HUES64 (cell line): ENCODE measurements at regions not wholly inside any gene's neighbourhood (a gene's known extent, or its start where the extent isn't known, plus 50 kb on each side); places are given as distances from the start of the nearest gene placed in this dataset.
"Not testable (repeated sequence)": the region's sequence is repeated elsewhere in the genome, so short reads cannot be mapped to it uniquely, and the experiment has no call there.

Experiments used
- H3K27ac ChIP-seq: 2 replicates; pipeline ENCODE4 v1.7.0; 2013; ENCODE audit warnings: low read depth, low read length, inconsistent platforms
- H3K27me3 ChIP-seq: 2 replicates; pipeline ENCODE4 v1.6.1; 2013; ENCODE audit warnings: mild to moderate bottlenecking, low read length; ENCODE audit not compliant: insufficient read depth
- H3K36me3 ChIP-seq: 2 replicates; pipeline ENCODE4 v1.6.1; 2013; ENCODE audit warnings: mild to moderate bottlenecking, low read length; ENCODE audit not compliant: insufficient read depth
- H3K4me1 ChIP-seq: 2 replicates; pipeline ENCODE4 v1.6.1; 2013; ENCODE audit warnings: mild to moderate bottlenecking, low read length, moderate library complexity; ENCODE audit not compliant: insufficient read depth
- H3K4me3 ChIP-seq: 2 replicates; pipeline ENCODE4 v1.5.1; 2013; ENCODE audit warnings: mild to moderate bottlenecking, low read length, moderate library complexity
- H3K9ac ChIP-seq: 2 replicates; pipeline ENCODE4 v1.6.1; 2013; ENCODE audit warnings: mild to moderate bottlenecking, low read depth, low read length
- H3K9me3 ChIP-seq: 2 replicates; pipeline ENCODE4 v1.6.1; 2013; ENCODE audit warnings: low read depth, low read length; ENCODE audit not compliant: insufficient read depth
- WGBS: fragments of 150-250, 120-280 bp; methylation state at CpG from one replicate; pipeline ENCODE4 v1.1.7; 2013; ENCODE audit warnings: missing lambda C conversion rate; 5-methylcytosine and 5-hydroxymethylcytosine counted together

DNA sequence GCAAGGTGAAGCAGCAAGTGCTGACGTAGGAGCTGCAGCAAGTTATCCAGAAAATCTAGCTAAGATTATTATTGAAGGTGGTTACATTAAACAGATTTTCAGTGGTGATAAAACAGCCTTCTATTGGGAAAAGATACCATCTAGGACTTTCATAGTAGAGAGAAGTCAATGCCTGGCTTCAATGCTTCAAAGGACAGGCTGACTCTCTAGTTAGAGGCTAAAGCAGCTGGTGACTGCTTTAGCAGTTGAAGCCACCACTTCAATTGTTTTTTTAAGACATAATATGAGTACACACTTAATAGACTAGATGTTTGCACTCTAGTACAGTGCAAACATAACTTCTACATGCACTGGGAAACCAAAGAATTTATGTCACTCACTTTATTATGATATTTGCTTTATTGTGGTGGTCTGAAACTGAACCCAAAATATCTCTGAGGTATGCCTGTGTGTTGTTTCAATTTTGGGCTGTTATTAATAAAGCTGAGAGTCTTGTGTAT is 1026.9 kb upstream of the FOXG1 start:
- Histone ChIP-seq H3K9ac (no peak overlapping the region), H3K4me1 (no peaks in the 10 kb centered on the region), H3K9me3 (no peaks in the 10 kb centered on the region), H3K27me3 (no peaks in the 10 kb centered on the region), H3K36me3 (no peaks in the 10 kb centered on the region), H3K4me3 (no peak overlapping the region), H3K27ac (no peak overlapping the region)
- WGBS, result 88% methylated on average over 1 of the region's 1 CpG

DNA sequence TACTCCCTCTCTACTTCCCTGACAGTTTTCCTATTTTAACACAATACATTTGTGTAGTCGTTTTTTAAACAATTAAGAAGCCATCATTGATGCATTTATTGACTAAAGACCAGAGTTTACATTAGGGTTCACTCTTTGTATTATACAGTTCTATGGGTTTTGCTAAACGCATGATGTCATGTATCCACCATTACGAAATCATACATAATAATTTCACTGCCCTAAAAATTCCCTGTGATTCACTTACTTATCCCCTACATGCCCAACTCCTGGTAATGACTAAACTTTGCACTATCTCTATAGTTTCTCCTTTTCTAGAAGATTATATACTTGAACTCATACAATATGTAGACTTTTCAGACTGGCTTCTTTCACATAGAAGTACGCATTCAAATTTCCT is 1016.5 kb upstream of the FOXG1 start:
- 95% methylated on average over 4 of the region's 4 CpGs for WGBS

DNA sequence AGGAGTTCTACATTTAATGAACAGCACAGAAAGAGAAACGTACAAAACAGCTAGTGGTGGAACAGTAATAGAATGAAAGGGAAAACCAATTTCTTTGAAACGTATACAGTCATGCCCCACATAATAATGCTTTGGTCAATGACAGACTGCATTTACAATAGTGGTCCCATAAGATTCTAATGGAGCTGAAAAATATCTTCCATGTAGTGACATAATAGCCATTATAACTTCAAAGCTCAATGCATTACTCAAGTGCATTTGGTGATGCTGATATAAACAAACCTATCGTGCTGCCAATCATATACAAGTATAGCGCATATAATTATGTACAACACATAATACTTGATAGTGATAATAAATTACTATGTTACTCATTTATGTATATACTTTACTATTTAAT is 1008.9 kb upstream of the FOXG1 start:
- H3K4me1 ChIP-seq, H3K27ac ChIP-seq, H3K9me3 ChIP-seq, H3K27me3 ChIP-seq, H3K9ac ChIP-seq, H3K36me3 ChIP-seq, H3K4me3 ChIP-seq: not testable (repeated sequence)
- 95% methylated on average over 1 of the region's 4 CpGs for WGBS

More for the DNA sequence above, 1016.5 kb upstream of the FOXG1 start:
- H3K9me3 ChIP-seq, result no peaks in the 10 kb centered on the region
- H3K36me3 ChIP-seq, result no peaks in the 10 kb centered on the region
- no peak overlapping the region for H3K27ac ChIP-seq
- no peaks in the 10 kb centered on the region for H3K27me3 ChIP-seq
- no peak overlapping the region for H3K4me3 ChIP-seq
- no peaks in the 10 kb centered on the region for H3K4me1 ChIP-seq
- no peak overlapping the region for H3K9ac ChIP-seq

DNA sequence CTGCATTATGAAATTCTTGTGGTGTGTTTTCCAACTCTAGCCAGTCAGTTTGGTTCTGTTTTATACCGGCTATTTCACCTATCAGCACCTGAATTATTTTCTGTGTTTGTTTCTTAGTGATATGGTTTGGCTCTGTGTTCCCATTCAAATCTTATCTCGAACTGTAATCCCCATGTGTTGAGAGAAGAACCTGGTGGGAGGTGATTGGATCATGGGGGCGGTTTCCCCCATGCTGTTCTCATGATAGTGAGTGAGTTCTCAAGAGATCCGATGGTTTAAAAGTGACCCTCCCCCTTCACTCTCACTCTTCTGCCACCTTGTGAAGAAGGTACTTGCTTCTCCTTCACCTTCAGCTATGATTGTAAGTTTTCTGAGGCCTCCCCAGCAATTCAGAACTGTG is 1006.2 kb upstream of the FOXG1 start:
- WGBS, result 74% methylated on average over 2 of the region's 4 CpGs
- H3K4me1 ChIP-seq, H3K4me3 ChIP-seq, H3K9ac ChIP-seq, H3K9me3 ChIP-seq, H3K27ac ChIP-seq, H3K36me3 ChIP-seq, H3K27me3 ChIP-seq: not testable (repeated sequence)

DNA sequence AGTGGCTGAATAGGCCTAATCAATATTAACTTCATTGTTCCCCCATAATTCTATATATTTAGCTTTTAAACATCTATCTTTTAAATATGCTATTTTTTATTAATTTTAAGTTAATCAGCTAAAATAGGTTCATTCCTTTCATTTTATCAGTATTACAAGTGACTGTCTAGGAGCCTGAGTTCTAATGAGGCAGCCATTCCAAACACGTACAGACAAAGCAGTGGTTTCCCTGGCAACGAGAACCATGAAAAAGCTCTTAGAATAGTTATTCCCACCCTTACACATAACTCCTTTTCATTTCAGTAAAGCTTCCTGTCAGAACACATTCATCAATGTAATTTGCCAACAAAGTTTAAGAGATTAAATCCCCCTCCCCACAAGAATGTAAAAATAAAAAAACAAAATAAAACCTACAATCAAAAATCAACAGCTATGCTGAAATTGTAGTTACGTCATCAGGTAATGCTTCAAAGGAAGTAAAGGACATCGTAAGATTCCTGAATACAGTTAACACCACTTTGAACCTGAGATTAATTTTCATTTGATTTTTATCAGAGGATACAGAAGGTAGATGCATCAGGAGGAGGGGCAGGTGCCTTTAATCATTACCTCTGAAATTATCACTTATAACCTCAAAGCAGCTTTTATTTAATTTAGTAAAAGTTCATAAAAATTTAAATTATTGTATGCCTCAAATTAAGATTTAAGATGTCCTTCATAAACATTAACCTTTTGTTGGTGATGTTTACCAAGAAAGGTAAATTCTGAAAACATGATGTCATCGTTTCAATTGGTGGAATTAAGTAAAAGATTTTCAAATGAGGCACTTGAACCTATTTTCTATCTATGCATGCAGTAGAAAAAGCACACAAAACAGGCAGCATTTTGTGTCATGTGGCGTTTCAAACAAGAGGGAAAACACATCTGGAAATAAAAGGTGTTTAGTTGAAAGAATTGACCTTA is 967.2 kb upstream of the FOXG1 start:
- not testable (repeated sequence) for H3K9me3 ChIP-seq, H3K27me3 ChIP-seq, H3K4me1 ChIP-seq, H3K27ac ChIP-seq, H3K9ac ChIP-seq, H3K36me3 ChIP-seq, H3K4me3 ChIP-seq
- 84% methylated on average over 5 of the region's 6 CpGs for WGBS

DNA sequence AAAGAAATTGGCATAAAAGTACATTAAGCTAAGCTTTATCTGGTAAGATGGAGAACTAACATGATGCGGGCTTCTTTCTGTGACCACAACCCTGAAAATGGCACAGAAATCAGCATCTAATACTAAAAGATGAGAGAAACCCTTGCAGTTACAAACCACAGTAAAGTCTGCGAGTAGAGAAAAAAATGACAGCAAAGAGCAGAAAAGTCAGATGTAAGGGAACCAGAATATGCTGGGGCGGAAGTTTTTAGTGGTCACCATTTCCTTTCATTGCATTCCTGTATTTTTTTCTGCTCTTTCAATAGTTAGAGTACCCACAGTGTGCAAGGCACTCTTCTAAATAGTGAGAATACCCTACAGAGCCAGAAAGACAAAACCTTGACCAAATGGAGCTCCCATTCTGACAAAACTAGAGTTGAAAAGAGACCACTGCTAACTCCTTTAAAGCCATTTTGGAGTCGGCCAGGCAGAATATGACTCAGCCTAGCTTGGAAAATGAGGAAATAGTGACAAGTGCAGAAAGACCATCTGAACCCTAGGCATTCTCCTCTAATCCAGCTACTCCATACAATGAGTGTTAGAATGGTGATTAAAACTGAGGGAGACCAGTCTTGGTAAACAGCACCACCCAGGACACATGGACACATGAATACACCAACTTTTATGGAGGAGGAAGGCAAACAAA is 948.7 kb upstream of the FOXG1 start:
- H3K9me3 ChIP-seq, H3K27ac ChIP-seq, H3K9ac ChIP-seq, H3K4me3 ChIP-seq, H3K4me1 ChIP-seq, H3K27me3 ChIP-seq, H3K36me3 ChIP-seq: not testable (repeated sequence)
- 100% methylated on average over 3 of the region's 4 CpGs for WGBS

DNA sequence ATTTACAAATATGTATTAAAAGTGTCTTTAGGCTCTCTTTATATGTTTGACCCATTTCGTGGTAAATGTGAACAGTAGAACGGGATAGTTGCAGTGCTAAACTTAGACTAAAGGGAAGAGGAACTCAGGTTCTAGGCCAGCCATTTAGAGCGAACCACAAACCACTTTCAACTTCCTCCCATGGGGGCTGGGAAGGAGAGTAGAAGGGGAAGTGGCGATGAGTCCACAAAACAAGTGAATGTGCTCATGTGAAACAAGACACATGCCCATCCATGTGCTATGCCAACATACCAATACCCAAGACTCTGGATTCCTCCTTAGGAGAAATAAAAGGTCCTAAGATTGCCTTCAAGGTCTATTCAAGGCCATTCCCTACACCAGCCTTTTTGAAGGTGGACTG is 940.4 kb upstream of the FOXG1 start:
- H3K9me3 ChIP-seq, H3K36me3 ChIP-seq, H3K4me1 ChIP-seq, H3K9ac ChIP-seq, H3K27ac ChIP-seq, H3K27me3 ChIP-seq, H3K4me3 ChIP-seq: not testable (repeated sequence)
- no CpG with 5 or more reads among the region's 4 CpGs for WGBS

DNA sequence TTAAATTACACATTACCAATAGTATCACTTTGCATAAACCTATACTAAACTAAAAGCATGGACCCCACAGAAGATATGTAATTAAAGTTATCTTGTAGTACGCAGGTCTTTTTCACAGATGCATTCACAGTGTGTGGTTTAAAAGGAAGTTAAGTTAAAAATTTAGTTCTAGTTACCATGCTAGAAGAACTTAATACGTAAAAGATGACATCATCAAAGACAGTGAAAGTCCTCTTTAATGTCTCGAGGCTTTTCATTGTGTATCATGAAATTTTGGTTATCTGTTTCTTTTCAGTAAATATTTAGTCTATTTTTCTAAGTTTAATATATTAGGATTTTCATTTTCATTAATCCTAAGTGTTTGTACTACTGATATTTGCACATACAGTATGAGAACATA is 934.6 kb upstream of the FOXG1 start:
- WGBS, result 96% methylated on average over 2 of the region's 3 CpGs
- H3K4me1 ChIP-seq, H3K9me3 ChIP-seq, H3K4me3 ChIP-seq, H3K27ac ChIP-seq, H3K27me3 ChIP-seq, H3K9ac ChIP-seq, H3K36me3 ChIP-seq: not testable (repeated sequence)

DNA sequence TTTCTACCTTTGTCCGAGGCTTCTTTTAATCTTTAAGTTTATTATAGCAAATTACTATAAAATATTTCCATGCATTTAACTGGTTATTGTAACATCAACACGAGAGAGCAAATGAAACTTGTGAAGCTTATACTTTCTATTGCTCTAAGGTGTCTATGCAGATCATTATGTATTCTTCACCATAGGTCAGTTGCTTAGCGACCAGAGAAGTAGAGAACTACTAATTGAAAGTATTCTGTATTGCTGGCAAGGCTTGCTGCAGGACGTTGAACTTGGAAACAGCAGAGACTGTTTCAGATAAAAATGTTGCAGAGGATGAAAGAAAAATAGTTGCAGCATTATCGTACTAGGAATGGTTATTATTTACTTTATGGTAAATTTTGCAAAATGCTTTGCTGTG is 933.6 kb upstream of the FOXG1 start:
- H3K4me3 ChIP-seq, H3K27ac ChIP-seq, H3K36me3 ChIP-seq, H3K4me1 ChIP-seq, H3K9ac ChIP-seq, H3K9me3 ChIP-seq, H3K27me3 ChIP-seq: not testable (repeated sequence)
- 91% methylated on average over 2 of the region's 5 CpGs for WGBS

DNA sequence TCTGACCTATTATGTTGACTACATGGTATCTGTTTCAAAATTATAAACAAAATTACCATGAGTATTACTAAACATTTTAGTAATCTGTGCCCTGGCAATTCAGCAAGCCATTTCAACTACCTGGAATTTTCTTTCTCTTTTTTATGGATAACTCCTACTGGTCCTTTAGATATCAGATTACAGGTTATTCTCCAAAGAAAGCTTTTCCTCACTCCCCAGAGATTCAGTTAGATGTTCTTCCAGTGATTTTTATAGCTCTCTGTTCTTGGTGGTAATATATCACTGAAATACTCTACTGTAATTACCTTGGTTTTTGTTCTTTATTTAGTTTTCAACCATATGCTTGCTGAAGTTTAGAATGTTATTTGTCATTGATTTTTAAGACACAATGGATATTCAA is 930.2 kb upstream of the FOXG1 start:
- Histone ChIP-seq H3K9me3 (peaks cover 10% of the 10 kb centered on the region; the same call in 1 of the 2 replicates), H3K27me3 (no peaks in the 10 kb centered on the region), H3K9ac (no peak overlapping the region), H3K27ac (no peak overlapping the region), H3K4me1 (peaks cover 12% of the 10 kb centered on the region; the same call in 1 of the 2 replicates), H3K36me3 (no peaks in the 10 kb centered on the region), H3K4me3 (no peak overlapping the region)

DNA sequence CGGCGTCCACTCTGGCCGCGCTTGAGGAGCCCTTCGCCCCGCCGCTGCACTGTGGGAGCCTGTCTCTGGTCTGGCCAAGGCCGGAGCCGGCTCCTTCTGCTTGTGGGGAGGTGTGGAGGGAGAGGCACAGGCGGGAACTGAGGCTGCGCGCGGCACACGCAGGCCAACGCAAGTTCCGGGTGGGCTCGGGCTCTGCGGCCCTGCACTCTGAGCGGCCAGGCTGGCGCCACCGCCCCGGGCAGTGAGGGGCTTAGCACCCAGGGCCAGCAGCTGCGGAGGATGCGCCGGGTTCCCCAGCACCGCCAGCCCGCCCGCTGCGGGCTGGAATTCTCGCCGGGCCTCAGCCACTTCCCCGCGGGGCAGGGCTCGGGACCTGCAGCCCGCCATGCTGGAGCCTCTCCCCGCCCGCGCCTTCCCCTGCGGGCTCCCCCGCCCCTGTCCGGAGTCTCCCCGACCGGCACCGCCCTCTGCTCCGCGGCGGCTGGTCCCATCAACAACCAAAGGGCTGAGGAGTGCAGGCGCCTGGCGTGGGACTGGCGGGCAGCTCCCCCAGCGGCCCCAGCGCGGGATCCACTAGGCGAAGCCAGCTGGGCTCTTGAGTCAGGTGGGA is 921.2 kb upstream of the FOXG1 start:
- WGBS, result 97% methylated on average over 54 of the region's 54 CpGs
- Histone ChIP-seq H3K4me3 (no peak overlapping the region), H3K27me3 (no peaks in the 10 kb centered on the region), H3K4me1 (peaks cover 10% of the 10 kb centered on the region), H3K36me3 (no peaks in the 10 kb centered on the region), H3K27ac (no peak overlapping the region), H3K9me3 (no peaks in the 10 kb centered on the region), H3K9ac (no peak overlapping the region)
